IPS DF 6.9 (cell line): ENCODE measurements at regions not wholly inside any gene's neighbourhood (a gene's known extent, or its start where the extent isn't known, plus 50 kb on each side); places are given as distances from the start of the nearest gene placed in this dataset.

ENCODE experiments used
- DNase-seq: peaks from one replicate; pipeline ENCODE4 v3.0.0-alpha.2; 2013; ENCODE audit warnings: low read depth, low spot score
- H3K27ac ChIP-seq: one replicate; pipeline ENCODE4 v1.5.1; 2013; ENCODE audit warnings: low read length, control low read depth
- H3K27me3 ChIP-seq: 2 replicates; pipeline ENCODE4 v1.6.1; 2013; ENCODE audit warnings: mild to moderate bottlenecking, low read length; ENCODE audit not compliant: control insufficient read depth, insufficient read depth
- H3K36me3 ChIP-seq: 2 replicates; pipeline ENCODE4 v1.6.1; 2013; ENCODE audit warnings: low read length; ENCODE audit not compliant: control insufficient read depth, insufficient read depth
- H3K4me1 ChIP-seq: 2 replicates; pipeline ENCODE4 v1.6.1; 2013; ENCODE audit warnings: low read length; ENCODE audit not compliant: control insufficient read depth, insufficient read depth
- H3K4me3 ChIP-seq: 2 replicates; pipeline ENCODE4 v1.5.1; 2013; ENCODE audit warnings: mild to moderate bottlenecking, low read length
- H3K9me3 ChIP-seq: 2 replicates; pipeline ENCODE4 v1.6.1; 2013; ENCODE audit warnings: low read length, inconsistent platforms; ENCODE audit not compliant: control insufficient read depth, insufficient read depth
- WGBS: extraction: QIAGEN DNeasy Blood & Tissue Kit; methylation state at CpG from one replicate; pipeline ENCODE4 v1.1.7; 2013; ENCODE audit warnings: mixed read lengths, missing lambda C conversion rate; ENCODE audit not compliant: insufficient read length, insufficient coverage; 5-methylcytosine and 5-hydroxymethylcytosine counted together

GRCh38 chr14:82146846-82147245 is 613.2 kb upstream of the SEL1L start:
- no peaks in the 10 kb centered on the region for H3K27me3 ChIP-seq
- no peaks in the 10 kb centered on the region for H3K4me1 ChIP-seq
- no peak for DNase-seq

GRCh38 chr14:82153689-82154088 is 620.0 kb upstream of the SEL1L start:
- Histone ChIP-seq H3K36me3 (no peaks in the 10 kb centered on the region), H3K4me1 (no peaks in the 10 kb centered on the region), H3K9me3 (no peaks in the 10 kb centered on the region), H3K27me3 (no peaks in the 10 kb centered on the region), H3K4me3 (no peak overlapping the region), H3K27ac (no peak overlapping the region)
- WGBS = no CpG with 5 or more reads among the region's 4 CpGs
- DNase-seq = no peak

More at GRCh38 chr14:82146846-82147245, 613.2 kb upstream of the SEL1L start:
- no peak overlapping the region for H3K4me3 ChIP-seq
- no peaks in the 10 kb centered on the region for H3K36me3 ChIP-seq
- no peak overlapping the region for H3K27ac ChIP-seq
- no peaks in the 10 kb centered on the region for H3K9me3 ChIP-seq

- H3K4me1 ChIP-seq = no peaks in the 10 kb centered on the region
- no peaks in the 10 kb centered on the region for H3K36me3 ChIP-seq
- H3K27me3 ChIP-seq = no peaks in the 10 kb centered on the region
- whole genome bisulfite sequencing = no CpG with 5 or more reads among the region's 3 CpGs
- H3K9me3 ChIP-seq = no peaks in the 10 kb centered on the region; the same call in 1 of the 2 replicates
- DNase-seq = no peak
- no peak overlapping the region for H3K4me3 ChIP-seq
- no peak overlapping the region for H3K27ac ChIP-seq
Measured at GRCh38 chr14:82159624-82160023, 626.0 kb upstream of the SEL1L start.

GRCh38 chr14:82180139-82180538 is 646.5 kb upstream of the SEL1L start:
- Histone ChIP-seq H3K36me3 (no peaks in the 10 kb centered on the region), H3K4me1 (no peaks in the 10 kb centered on the region), H3K9me3 (no peaks in the 10 kb centered on the region), H3K4me3 (no peak overlapping the region), H3K27ac (no peak overlapping the region), H3K27me3 (no peaks in the 10 kb centered on the region)
- WGBS = no CpG with 5 or more reads among the region's 2 CpGs
- no peak for DNase-seq

- no peak overlapping the region for H3K27ac ChIP-seq
- no peak for DNase-seq
- no peaks in the 10 kb centered on the region for H3K36me3 ChIP-seq
- H3K27me3 ChIP-seq = no peaks in the 10 kb centered on the region
- H3K4me1 ChIP-seq = no peaks in the 10 kb centered on the region
- H3K4me3 ChIP-seq = no peak overlapping the region
- no peaks in the 10 kb centered on the region for H3K9me3 ChIP-seq
Measured at GRCh38 chr14:82182646-82183045, 649.0 kb upstream of the SEL1L start.

GRCh38 chr14:82190742-82191141 is 657.1 kb upstream of the SEL1L start:
- no CpG with 5 or more reads among the region's 3 CpGs for WGBS
- Histone ChIP-seq H3K36me3 (peaks cover 3% of the 10 kb centered on the region; the same call in 1 of the 2 replicates), H3K4me3 (no peak overlapping the region), H3K4me1 (no peaks in the 10 kb centered on the region), H3K9me3 (peaks cover 2% of the 10 kb centered on the region), H3K27ac (no peak overlapping the region), H3K27me3 (no peaks in the 10 kb centered on the region)
- no peak for DNase-seq

- Histone ChIP-seq H3K9me3 (peaks cover 2% of the 10 kb centered on the region), H3K36me3 (peaks cover 3% of the 10 kb centered on the region; the same call in 1 of the 2 replicates), H3K27me3 (no peaks in the 10 kb centered on the region), H3K27ac (no peak overlapping the region), H3K4me1 (no peaks in the 10 kb centered on the region), H3K4me3 (no peak overlapping the region)
- DNase-seq = no peak
- WGBS = no CpG with 5 or more reads among the region's 2 CpGs
Measured at GRCh38 chr14:82192387-82192786, 658.7 kb upstream of the SEL1L start.

GRCh38 chr14:82223276-82223675 is 689.6 kb upstream of the SEL1L start:
- Histone ChIP-seq H3K36me3 (no peaks in the 10 kb centered on the region), H3K27me3 (no peaks in the 10 kb centered on the region), H3K27ac (no peak overlapping the region), H3K9me3 (no peaks in the 10 kb centered on the region), H3K4me1 (no peaks in the 10 kb centered on the region), H3K4me3 (no peak overlapping the region)
- no CpG with 5 or more reads among the region's 2 CpGs for WGBS
- no peak for DNase-seq

- DNase-seq = no peak
- H3K27me3 ChIP-seq = no peaks in the 10 kb centered on the region
- no peak overlapping the region for H3K4me3 ChIP-seq
- H3K4me1 ChIP-seq = no peaks in the 10 kb centered on the region
- no CpG with 5 or more reads among the region's 3 CpGs for WGBS
- no peaks in the 10 kb centered on the region for H3K36me3 ChIP-seq
- no peak overlapping the region for H3K27ac ChIP-seq
- no peaks in the 10 kb centered on the region for H3K9me3 ChIP-seq
Measured at GRCh38 chr14:82224610-82225009, 691.0 kb upstream of the SEL1L start.

- H3K4me1 ChIP-seq = no peaks in the 10 kb centered on the region
- no peak overlapping the region for H3K27ac ChIP-seq
- H3K27me3 ChIP-seq = no peaks in the 10 kb centered on the region
- no peaks in the 10 kb centered on the region for H3K9me3 ChIP-seq
- no peak for DNase-seq
- WGBS = no CpG with 5 or more reads among the region's 3 CpGs
- no peak overlapping the region for H3K4me3 ChIP-seq
- no peaks in the 10 kb centered on the region for H3K36me3 ChIP-seq
Measured at GRCh38 chr14:82230748-82231147, 697.1 kb upstream of the SEL1L start.

GRCh38 chr14:82238649-82239048 is 705.0 kb upstream of the SEL1L start:
- H3K27ac ChIP-seq = no peak overlapping the region
- no peaks in the 10 kb centered on the region for H3K4me1 ChIP-seq
- no CpG with 5 or more reads among the region's 2 CpGs for WGBS
- DNase-seq = no peak
- H3K36me3 ChIP-seq = no peaks in the 10 kb centered on the region
- no peaks in the 10 kb centered on the region for H3K9me3 ChIP-seq
- H3K4me3 ChIP-seq = no peak overlapping the region
- H3K27me3 ChIP-seq = no peaks in the 10 kb centered on the region
